Karpas-422 (cell line): ENCODE measurements at regions not wholly inside any gene's neighbourhood (a gene's known extent, or its start where the extent isn't known, plus 50 kb on each side); places are given as distances from the start of the nearest gene placed in this dataset.

Experiments
- DNase-seq: peaks from one replicate; pipeline ENCODE4 v3.0.0-alpha.2; 2015
- H2AFZ ChIP-seq: fragments of 200-600 bp; sonication (generic); 2 replicates; pipeline ENCODE4 v1.6.1; 2014; ENCODE audit warnings: antibody characterized with exemption, low read length, mixed read lengths
- H3K27ac ChIP-seq: fragments of 200-600 bp; sonication (generic); 2 replicates; pipeline ENCODE4 v1.5.1; 2014; ENCODE audit warnings: mild to moderate bottlenecking, low read length, moderate library complexity
- H3K27me3 ChIP-seq: fragments of 200-600 bp; sonication (generic); 2 replicates; pipeline ENCODE4 v1.6.1; 2014; ENCODE audit warnings: low read length, mixed read lengths
- H3K36me3 ChIP-seq: fragments of 200-600 bp; sonication (generic); 2 replicates; pipeline ENCODE4 v1.6.1; 2014; ENCODE audit warnings: low read length, mixed read lengths; ENCODE audit not compliant: insufficient read depth
- H3K4me1 ChIP-seq: fragments of 200-600 bp; sonication (generic); 2 replicates; pipeline ENCODE4 v1.6.1; 2014; ENCODE audit warnings: mild to moderate bottlenecking, low read length, mixed read lengths
- H3K4me2 ChIP-seq: fragments of 200-600 bp; sonication (generic); 2 replicates; pipeline ENCODE4 v1.6.1; 2014; ENCODE audit warnings: low read length, low read depth, mild to moderate bottlenecking; ENCODE audit not compliant: poor library complexity, severe bottlenecking
- H3K4me3 ChIP-seq: fragments of 200-600 bp; sonication (generic); 2 replicates; pipeline ENCODE4 v1.5.1; 2014; ENCODE audit warnings: mild to moderate bottlenecking, antibody characterized with exemption, low read length, mixed read lengths
- H3K79me2 ChIP-seq: fragments of 200-600 bp; sonication (generic); 2 replicates; pipeline ENCODE4 v1.6.1; 2014; ENCODE audit warnings: mild to moderate bottlenecking, low read length, mixed read lengths
- H3K9ac ChIP-seq: fragments of 200-600 bp; sonication (generic); 2 replicates; pipeline ENCODE4 v1.6.0; 2014; ENCODE audit warnings: low read length
- H3K9me2 ChIP-seq: fragments of 200-600 bp; sonication (generic), shearing (Covaris generic); replicated peaks from 2 replicates; pipeline ENCODE4 v1.6.0; 2014; ENCODE audit warnings: mild to moderate bottlenecking, low read length, moderate library complexity; ENCODE audit not compliant: insufficient read depth
- H3K9me3 ChIP-seq: fragments of 300-700, 200-600 bp; sonication (generic); 2 replicates; pipeline ENCODE4 v1.6.1; 2014; ENCODE audit warnings: low read length, mixed read lengths
- H4K20me1 ChIP-seq: fragments of 200-600 bp; sonication (generic); 2 replicates; pipeline ENCODE4 v1.6.1; 2014; ENCODE audit warnings: mild to moderate bottlenecking, antibody characterized with exemption, low read length, low read depth; ENCODE audit not compliant: insufficient read depth

- no peaks in the 10 kb centered on the region for H3K27me3 ChIP-seq
- no peaks in the 10 kb centered on the region for H3K9me2 ChIP-seq
- no peak overlapping the region for H2AFZ ChIP-seq
- no peak overlapping the region for H3K4me2 ChIP-seq
- DNase-seq: no peak
- H3K4me1 ChIP-seq: no peaks in the 10 kb centered on the region
- no peak overlapping the region for H3K27ac ChIP-seq
- no peaks in the 10 kb centered on the region for H3K36me3 ChIP-seq
- no peak overlapping the region for H3K9ac ChIP-seq
- H3K9me3 ChIP-seq: peaks cover 5% of the 10 kb centered on the region; the same call in 1 of the 2 replicates
- no peaks in the 10 kb centered on the region for H3K79me2 ChIP-seq
- H3K4me3 ChIP-seq: no peak overlapping the region
- no peaks in the 10 kb centered on the region for H4K20me1 ChIP-seq
Measured at GRCh38 chrX:118182681-118183080, 66.1 kb upstream of the KLHL13 start.

GRCh38 chrX:118183606-118184005, 67.0 kb upstream of the KLHL13 start:
- H2AFZ ChIP-seq: no peak overlapping the region
- no peak overlapping the region for H3K27ac ChIP-seq
- peak; percentile 48 for DNase-seq
- no peak overlapping the region for H3K4me3 ChIP-seq
- no peaks in the 10 kb centered on the region for H3K27me3 ChIP-seq
- H3K36me3 ChIP-seq: no peaks in the 10 kb centered on the region
- no peaks in the 10 kb centered on the region; the same call in 1 of the 2 replicates for H3K4me1 ChIP-seq
- H3K4me2 ChIP-seq: no peak overlapping the region
- no peaks in the 10 kb centered on the region for H3K9me2 ChIP-seq
- H4K20me1 ChIP-seq: no peaks in the 10 kb centered on the region
- H3K9ac ChIP-seq: no peak overlapping the region
- peaks cover 5% of the 10 kb centered on the region; the same call in 1 of the 2 replicates for H3K9me3 ChIP-seq
- H3K79me2 ChIP-seq: no peaks in the 10 kb centered on the region

GRCh38 chrX:118187100-118187499, 70.5 kb upstream of the KLHL13 start:
- no peaks in the 10 kb centered on the region for H3K27me3 ChIP-seq
- no peak for DNase-seq
- H3K9me3 ChIP-seq: peaks cover 5% of the 10 kb centered on the region; the same call in 1 of the 2 replicates
- H3K36me3 ChIP-seq: no peaks in the 10 kb centered on the region
- no peak overlapping the region for H2AFZ ChIP-seq
- H3K27ac ChIP-seq: no peak overlapping the region
- no peaks in the 10 kb centered on the region for H4K20me1 ChIP-seq
- no peak overlapping the region for H3K9ac ChIP-seq
- H3K4me1 ChIP-seq: peaks cover 24% of the 10 kb centered on the region
- H3K79me2 ChIP-seq: no peaks in the 10 kb centered on the region
- no peak overlapping the region for H3K4me2 ChIP-seq
- no peak overlapping the region for H3K4me3 ChIP-seq
- no peaks in the 10 kb centered on the region for H3K9me2 ChIP-seq

- Histone ChIP-seq H2AFZ (peak overlapping the region; percentile 32; the same call in 1 of the 2 replicates), H3K36me3 (no peaks in the 10 kb centered on the region), H3K4me1 (peaks cover 24% of the 10 kb centered on the region), H4K20me1 (no peaks in the 10 kb centered on the region), H3K79me2 (no peaks in the 10 kb centered on the region), H3K27ac (no peak overlapping the region), H3K9me2 (no peaks in the 10 kb centered on the region), H3K27me3 (no peaks in the 10 kb centered on the region), H3K9me3 (peaks cover under 1% of the 10 kb centered on the region; the same call in 1 of the 2 replicates), H3K4me2 (no peak overlapping the region), H3K9ac (no peak overlapping the region), H3K4me3 (no peak overlapping the region)
- no peak for DNase-seq
Measured at GRCh38 chrX:118189000-118189399, 72.4 kb upstream of the KLHL13 start.

- Histone ChIP-seq H3K9me2 (no peaks in the 10 kb centered on the region), H4K20me1 (no peaks in the 10 kb centered on the region), H3K4me2 (no peak overlapping the region), H3K4me1 (peaks cover 24% of the 10 kb centered on the region), H2AFZ (no peak overlapping the region), H3K36me3 (no peaks in the 10 kb centered on the region), H3K79me2 (no peaks in the 10 kb centered on the region), H3K9me3 (no peaks in the 10 kb centered on the region), H3K9ac (no peak overlapping the region), H3K4me3 (no peak overlapping the region), H3K27ac (no peak overlapping the region), H3K27me3 (no peaks in the 10 kb centered on the region)
- no peak for DNase-seq
Measured at GRCh38 chrX:118189628-118190027, 73.0 kb upstream of the KLHL13 start.

- no peaks in the 10 kb centered on the region for H3K79me2 ChIP-seq
- no peaks in the 10 kb centered on the region; the same call in 1 of the 2 replicates for H3K4me1 ChIP-seq
- no peaks in the 10 kb centered on the region for H3K9me2 ChIP-seq
- H3K9me3 ChIP-seq: no peaks in the 10 kb centered on the region
- H3K9ac ChIP-seq: no peak overlapping the region
- H3K27ac ChIP-seq: no peak overlapping the region
- no peak overlapping the region for H2AFZ ChIP-seq
- no peak overlapping the region for H3K4me3 ChIP-seq
- no peaks in the 10 kb centered on the region for H3K27me3 ChIP-seq
- H3K4me2 ChIP-seq: no peak overlapping the region
- no peaks in the 10 kb centered on the region for H4K20me1 ChIP-seq
- DNase-seq: no peak
- no peaks in the 10 kb centered on the region for H3K36me3 ChIP-seq
Measured at GRCh38 chrX:118197730-118198129, 81.1 kb upstream of the KLHL13 start.

- Histone ChIP-seq H3K27ac (no peak overlapping the region), H3K36me3 (no peaks in the 10 kb centered on the region), H3K9ac (no peak overlapping the region), H4K20me1 (no peaks in the 10 kb centered on the region), H3K4me1 (no peaks in the 10 kb centered on the region; the same call in 1 of the 2 replicates), H3K4me3 (no peak overlapping the region), H2AFZ (no peak overlapping the region), H3K9me2 (no peaks in the 10 kb centered on the region), H3K9me3 (no peaks in the 10 kb centered on the region), H3K79me2 (no peaks in the 10 kb centered on the region), H3K27me3 (no peaks in the 10 kb centered on the region), H3K4me2 (no peak overlapping the region)
- no peak for DNase-seq
Measured at GRCh38 chrX:118198577-118198976, 82.0 kb upstream of the KLHL13 start.

GRCh38 chrX:118199997-118200396, 83.4 kb upstream of the KLHL13 start:
- no peak overlapping the region for H3K4me3 ChIP-seq

More at GRCh38 chrX:118199997-118200396, 83.4 kb upstream of the KLHL13 start:
- H3K27ac ChIP-seq: no peak overlapping the region
- H3K9me3 ChIP-seq: no peaks in the 10 kb centered on the region
- H4K20me1 ChIP-seq: no peaks in the 10 kb centered on the region
- no peak for DNase-seq
- H3K36me3 ChIP-seq: no peaks in the 10 kb centered on the region
- H3K27me3 ChIP-seq: no peaks in the 10 kb centered on the region
- no peaks in the 10 kb centered on the region; the same call in 1 of the 2 replicates for H3K4me1 ChIP-seq
- H3K4me2 ChIP-seq: no peak overlapping the region
- no peak overlapping the region for H3K9ac ChIP-seq
- H3K79me2 ChIP-seq: no peaks in the 10 kb centered on the region
- H3K9me2 ChIP-seq: no peaks in the 10 kb centered on the region
- no peak overlapping the region for H2AFZ ChIP-seq
